ENCODE measurements at regions not wholly inside any gene's neighbourhood (a gene's known extent, or its start where the extent isn't known, plus 50 kb on each side); places are given as distances from the start of the nearest gene placed in this dataset.

DNA sequence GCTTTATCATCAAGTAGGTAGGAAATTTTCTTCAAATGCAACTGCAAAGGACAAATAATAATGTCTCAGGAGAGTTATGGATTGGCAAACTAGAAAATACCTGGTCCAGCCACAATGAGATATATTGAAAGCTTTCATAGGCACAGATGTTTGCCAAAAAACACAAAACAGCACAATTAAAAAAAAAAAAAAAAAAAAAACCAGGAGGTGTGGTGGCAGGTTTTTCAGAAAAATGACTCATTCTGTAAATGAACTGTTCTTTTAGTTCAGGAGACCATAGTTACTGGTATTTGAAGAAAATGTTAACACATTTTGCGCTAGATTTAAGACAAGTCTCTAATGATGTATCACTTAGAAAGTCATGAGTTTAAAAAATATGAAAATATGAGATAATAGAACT, 55.0 kb upstream of the JCAD start:
- TF ChIP-seq HDAC2 (IDR thresholded peaks at IDR 0.05) (no peak), NPAS2 (CRISPR knock-in tag; IDR thresholded peaks at IDR 0.05; ENCODE audit: borderline replicate concordance) (no peak), MAFK (IDR thresholded peaks at IDR 0.05; ENCODE audit: partially characterized antibody) (no peak), POLR2A (IDR thresholded peaks at IDR 0.05; ENCODE audit: low read length) (no peak), RARB (CRISPR knock-in tag; IDR thresholded peaks at IDR 0.05) (no peak), EP300 (IDR thresholded peaks at IDR 0.05) (no peak), ZFP36 (IDR thresholded peaks at IDR 0.05; ENCODE audit: borderline replicate concordance, partially characterized antibody) (no peak), KDM1A (IDR thresholded peaks at IDR 0.05; ENCODE audit: low read depth) (no peak), ZC3H11A (IDR thresholded peaks at IDR 0.05) (no peak), BCL3 (IDR thresholded peaks at IDR 0.05) (no peak)
- TF ChIP-seq, protein P1, sequence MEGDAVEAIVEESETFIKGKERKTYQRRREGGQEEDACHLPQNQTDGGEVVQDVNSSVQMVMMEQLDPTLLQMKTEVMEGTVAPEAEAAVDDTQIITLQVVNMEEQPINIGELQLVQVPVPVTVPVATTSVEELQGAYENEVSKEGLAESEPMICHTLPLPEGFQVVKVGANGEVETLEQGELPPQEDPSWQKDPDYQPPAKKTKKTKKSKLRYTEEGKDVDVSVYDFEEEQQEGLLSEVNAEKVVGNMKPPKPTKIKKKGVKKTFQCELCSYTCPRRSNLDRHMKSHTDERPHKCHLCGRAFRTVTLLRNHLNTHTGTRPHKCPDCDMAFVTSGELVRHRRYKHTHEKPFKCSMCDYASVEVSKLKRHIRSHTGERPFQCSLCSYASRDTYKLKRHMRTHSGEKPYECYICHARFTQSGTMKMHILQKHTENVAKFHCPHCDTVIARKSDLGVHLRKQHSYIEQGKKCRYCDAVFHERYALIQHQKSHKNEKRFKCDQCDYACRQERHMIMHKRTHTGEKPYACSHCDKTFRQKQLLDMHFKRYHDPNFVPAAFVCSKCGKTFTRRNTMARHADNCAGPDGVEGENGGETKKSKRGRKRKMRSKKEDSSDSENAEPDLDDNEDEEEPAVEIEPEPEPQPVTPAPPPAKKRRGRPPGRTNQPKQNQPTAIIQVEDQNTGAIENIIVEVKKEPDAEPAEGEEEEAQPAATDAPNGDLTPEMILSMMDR (IDR thresholded peaks at IDR 0.05) = no peak
- TF ChIP-seq, protein P2, sequence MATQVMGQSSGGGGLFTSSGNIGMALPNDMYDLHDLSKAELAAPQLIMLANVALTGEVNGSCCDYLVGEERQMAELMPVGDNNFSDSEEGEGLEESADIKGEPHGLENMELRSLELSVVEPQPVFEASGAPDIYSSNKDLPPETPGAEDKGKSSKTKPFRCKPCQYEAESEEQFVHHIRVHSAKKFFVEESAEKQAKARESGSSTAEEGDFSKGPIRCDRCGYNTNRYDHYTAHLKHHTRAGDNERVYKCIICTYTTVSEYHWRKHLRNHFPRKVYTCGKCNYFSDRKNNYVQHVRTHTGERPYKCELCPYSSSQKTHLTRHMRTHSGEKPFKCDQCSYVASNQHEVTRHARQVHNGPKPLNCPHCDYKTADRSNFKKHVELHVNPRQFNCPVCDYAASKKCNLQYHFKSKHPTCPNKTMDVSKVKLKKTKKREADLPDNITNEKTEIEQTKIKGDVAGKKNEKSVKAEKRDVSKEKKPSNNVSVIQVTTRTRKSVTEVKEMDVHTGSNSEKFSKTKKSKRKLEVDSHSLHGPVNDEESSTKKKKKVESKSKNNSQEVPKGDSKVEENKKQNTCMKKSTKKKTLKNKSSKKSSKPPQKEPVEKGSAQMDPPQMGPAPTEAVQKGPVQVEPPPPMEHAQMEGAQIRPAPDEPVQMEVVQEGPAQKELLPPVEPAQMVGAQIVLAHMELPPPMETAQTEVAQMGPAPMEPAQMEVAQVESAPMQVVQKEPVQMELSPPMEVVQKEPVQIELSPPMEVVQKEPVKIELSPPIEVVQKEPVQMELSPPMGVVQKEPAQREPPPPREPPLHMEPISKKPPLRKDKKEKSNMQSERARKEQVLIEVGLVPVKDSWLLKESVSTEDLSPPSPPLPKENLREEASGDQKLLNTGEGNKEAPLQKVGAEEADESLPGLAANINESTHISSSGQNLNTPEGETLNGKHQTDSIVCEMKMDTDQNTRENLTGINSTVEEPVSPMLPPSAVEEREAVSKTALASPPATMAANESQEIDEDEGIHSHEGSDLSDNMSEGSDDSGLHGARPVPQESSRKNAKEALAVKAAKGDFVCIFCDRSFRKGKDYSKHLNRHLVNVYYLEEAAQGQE (IDR thresholded peaks at IDR 0.05) = no peak
- TF ChIP-seq, protein P3, sequence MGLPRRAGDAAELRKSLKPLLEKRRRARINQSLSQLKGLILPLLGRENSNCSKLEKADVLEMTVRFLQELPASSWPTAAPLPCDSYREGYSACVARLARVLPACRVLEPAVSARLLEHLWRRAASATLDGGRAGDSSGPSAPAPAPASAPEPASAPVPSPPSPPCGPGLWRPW (IDR thresholded peaks at IDR 0.05) = no peak
